ENCODE measurements at regions not wholly inside any gene's neighbourhood (a gene's known extent, or its start where the extent isn't known, plus 50 kb on each side); places are given as distances from the start of the nearest gene placed in this dataset.

GRCh38 chr9:96034553-96035122 lies 159.1 kb downstream of the ERCC6L2 start (continued):
- TF ChIP-seq FOSL2 (IDR thresholded peaks at IDR 0.05): no peak
- no peak for TF ChIP-seq FOSL2 (CRISPR knock-in tag; IDR thresholded peaks at IDR 0.05)
- no peak for TF ChIP-seq EHMT2 (IDR thresholded peaks at IDR 0.05; ENCODE audit: low read depth)
- TF ChIP-seq HES2 (IDR thresholded peaks at IDR 0.05): no peak

GRCh38 chr9:96033896-96034295 lies 158.4 kb downstream of the ERCC6L2 start:
- CTCF ChIA-PET: interaction anchor here (1.4 kb wide), 1 partner anchor 9 kb away, joined by 4 read pairs; no protein-coding TSS in a partner anchor
- POLR2A ChIA-PET: no interaction called here
- H3K4me3 ChIP-seq: no peak overlapping the region
- H3K27ac ChIP-seq: no peak overlapping the region
- peaks cover 19% of the 10 kb centered on the region for H3K9me3 ChIP-seq
- H3K4me1 ChIP-seq: peaks cover 16% of the 10 kb centered on the region
- DNase-seq (ENCODE audit: low read depth in 1 of 2, low spot score in 1 of 2) (no peak), ATAC-seq (no peak), FAIRE-seq (no peak)
- TF ChIP-seq JUN (IDR thresholded peaks at IDR 0.05) (no peak), JUNB (IDR thresholded peaks at IDR 0.05) (no peak), ELK1 (IDR thresholded peaks at IDR 0.05; ENCODE audit: low read depth, low read length) (no peak), CBX8 (IDR thresholded peaks at IDR 0.05) (no peak), POLR2AphosphoS2 (conservative IDR thresholded peaks at IDR 0.05; ENCODE audit: low read length) (no peak), HOXA7 (CRISPR knock-in tag; IDR thresholded peaks at IDR 0.05) (no peak), HES2 (IDR thresholded peaks at IDR 0.05) (no peak), NPAS2 (CRISPR knock-in tag; IDR thresholded peaks at IDR 0.05; ENCODE audit: borderline replicate concordance) (no peak)
- 85% methylated on average over 10 of the region's 10 CpGs for WGBS (ENCODE audit: missing lambda C conversion rate)
- H3K4me2 ChIP-seq: no peak overlapping the region

GRCh38 chr9:96031916-96032534 lies 156.5 kb downstream of the ERCC6L2 start:
- peaks cover 16% of the 10 kb centered on the region for H3K4me1 ChIP-seq
- H3K4me3 ChIP-seq: no peak overlapping the region
- ChIA-PET POLR2A (no interaction called here), CTCF (no interaction called here)
- no peak for TF ChIP-seq HOXB5 (CRISPR knock-in tag; IDR thresholded peaks at IDR 0.05)
- TF ChIP-seq ESRRA (IDR thresholded peaks at IDR 0.05; ENCODE audit: borderline replicate concordance, low read length): no peak
- TF ChIP-seq MAX (IDR thresholded peaks at IDR 0.05): no peak
- TF ChIP-seq HOXA7 (CRISPR knock-in tag; IDR thresholded peaks at IDR 0.05): no peak
- no peak for TF ChIP-seq SREBF2 (IDR thresholded peaks at IDR 0.05)
- no peak for TF ChIP-seq NPAS2 (CRISPR knock-in tag; IDR thresholded peaks at IDR 0.05; ENCODE audit: borderline replicate concordance)
- no peak for TF ChIP-seq CHD2 (IDR thresholded peaks at IDR 0.05; ENCODE audit: low read length, partially characterized antibody)
- no peak for TF ChIP-seq CEBPB (IDR thresholded peaks at IDR 0.05)
- no peak for TF ChIP-seq CTCF (IDR thresholded peaks at IDR 0.05)
- TF ChIP-seq KDM5A (IDR thresholded peaks at IDR 0.05): no peak
- TF ChIP-seq MAZ (IDR thresholded peaks at IDR 0.05; ENCODE audit: borderline replicate concordance, low read depth, low read length): no peak
- TF ChIP-seq SMC3 (IDR thresholded peaks at IDR 0.05): no peak
- no peak for TF ChIP-seq FOXS1 (CRISPR knock-in tag; IDR thresholded peaks at IDR 0.05)
- TF ChIP-seq USF2 (IDR thresholded peaks at IDR 0.05): no peak
- no peak for TF ChIP-seq ZC3H11A (IDR thresholded peaks at IDR 0.05)
- FAIRE-seq: no peak
- peak overlapping the region; percentile 9 to 37; a peak in 4 of 6 replicates for H3K27ac ChIP-seq
- ATAC-seq: peak in 1 of 2 experiments; percentile 27; a peak in 2 of 6 replicates
- H3K4me2 ChIP-seq: peak overlapping the region; percentile 34
- 87% methylated on average over 15 of the region's 15 CpGs for WGBS (ENCODE audit: missing lambda C conversion rate)
- H3K9me3 ChIP-seq: peaks cover 10% of the 10 kb centered on the region; the same call in 1 of the 3 replicates
- DNase-seq (ENCODE audit: low read depth in 1 of 2, low spot score in 1 of 2): no peak
